Neural cell (in vitro differentiated cells): ENCODE measurements at regions not wholly inside any gene's neighbourhood (a gene's known extent, or its start where the extent isn't known, plus 50 kb on each side); places are given as distances from the start of the nearest gene placed in this dataset.

Experiments
- CTCF ChIP-seq: fragments of 450-650 bp; IDR thresholded peaks from 2 replicates; pipeline ENCODE4 v1.5.1; 2014; ENCODE audit warnings: antibody characterized with exemption, mild to moderate bottlenecking, moderate library complexity; ENCODE audit not compliant: poor library complexity, severe bottlenecking
- EZH2 ChIP-seq: fragments of 200-600, 300-800 bp; shearing (Covaris generic), sonication (generic); IDR thresholded peaks from 2 replicates; pipeline ENCODE4 v1.6.1; 2014; ENCODE audit warnings: antibody characterized with exemption, low read length, borderline replicate concordance, mild to moderate bottlenecking; ENCODE audit not compliant: insufficient read depth, poor library complexity, severe bottlenecking
- MXI1 ChIP-seq: fragments of 450-650 bp; conservative IDR thresholded peaks from 2 replicates; pipeline ENCODE4 v1.6.1; 2014; ENCODE audit warnings: antibody characterized with exemption, mild to moderate bottlenecking; ENCODE audit not compliant: poor library complexity, severe bottlenecking
- RAD21 ChIP-seq: fragments of 450-650 bp; conservative IDR thresholded peaks from 2 replicates; pipeline ENCODE4 v1.6.1; 2014; ENCODE audit warnings: antibody characterized with exemption, mild to moderate bottlenecking, moderate library complexity
- REST ChIP-seq: IDR thresholded peaks from 2 replicates; pipeline ENCODE4 v1.6.1; 2012; ENCODE audit warnings: borderline replicate concordance
- TAF1 ChIP-seq: IDR thresholded peaks from 2 replicates; pipeline ENCODE4 v1.6.1; 2012; ENCODE audit warnings: low read depth

GRCh38 chr3:13201851-13202250 is 128.6 kb upstream of the IQSEC1 start:
- TF ChIP-seq CTCF, result no peak
- no peak for TF ChIP-seq MXI1
- TF ChIP-seq RAD21, result no peak
- TF ChIP-seq REST, result no peak
- no peak for TF ChIP-seq EZH2
- TF ChIP-seq TAF1, result no peak
